ENCODE measurements at regions not wholly inside any gene's neighbourhood (a gene's known extent, or its start where the extent isn't known, plus 50 kb on each side); places are given as distances from the start of the nearest gene placed in this dataset.
"Not testable (repeated sequence)": the region's sequence is repeated elsewhere in the genome, so short reads cannot be mapped to it uniquely, and the experiment has no call there.

DNA sequence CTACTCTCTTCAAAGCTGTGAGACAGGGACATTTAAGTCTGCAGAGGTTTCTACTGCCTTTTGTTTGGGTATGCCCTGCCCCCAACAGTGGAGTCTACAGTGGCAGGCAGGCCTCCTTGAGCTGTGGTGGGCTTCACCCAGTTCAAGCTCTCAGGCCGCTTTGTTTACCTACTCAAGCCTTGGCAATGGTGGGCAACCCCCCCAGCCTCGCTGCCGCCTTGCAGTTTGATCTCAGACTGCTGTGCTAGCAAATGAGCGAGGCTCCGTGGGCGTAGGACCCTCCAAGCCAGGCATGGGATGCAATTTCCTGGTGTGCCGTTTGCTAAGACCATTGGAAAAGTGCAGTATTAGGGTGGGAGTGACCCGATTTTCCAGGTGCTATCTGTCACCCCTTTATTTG, 310.5 kb upstream of the CFAP20DC start:
- TF ChIP-seq, protein P1, sequence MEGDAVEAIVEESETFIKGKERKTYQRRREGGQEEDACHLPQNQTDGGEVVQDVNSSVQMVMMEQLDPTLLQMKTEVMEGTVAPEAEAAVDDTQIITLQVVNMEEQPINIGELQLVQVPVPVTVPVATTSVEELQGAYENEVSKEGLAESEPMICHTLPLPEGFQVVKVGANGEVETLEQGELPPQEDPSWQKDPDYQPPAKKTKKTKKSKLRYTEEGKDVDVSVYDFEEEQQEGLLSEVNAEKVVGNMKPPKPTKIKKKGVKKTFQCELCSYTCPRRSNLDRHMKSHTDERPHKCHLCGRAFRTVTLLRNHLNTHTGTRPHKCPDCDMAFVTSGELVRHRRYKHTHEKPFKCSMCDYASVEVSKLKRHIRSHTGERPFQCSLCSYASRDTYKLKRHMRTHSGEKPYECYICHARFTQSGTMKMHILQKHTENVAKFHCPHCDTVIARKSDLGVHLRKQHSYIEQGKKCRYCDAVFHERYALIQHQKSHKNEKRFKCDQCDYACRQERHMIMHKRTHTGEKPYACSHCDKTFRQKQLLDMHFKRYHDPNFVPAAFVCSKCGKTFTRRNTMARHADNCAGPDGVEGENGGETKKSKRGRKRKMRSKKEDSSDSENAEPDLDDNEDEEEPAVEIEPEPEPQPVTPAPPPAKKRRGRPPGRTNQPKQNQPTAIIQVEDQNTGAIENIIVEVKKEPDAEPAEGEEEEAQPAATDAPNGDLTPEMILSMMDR (IDR thresholded peaks at IDR 0.05; ENCODE audit: insufficient read depth, low read length) = not testable (repeated sequence)
- TF ChIP-seq POLR2AphosphoS5 (IDR thresholded peaks at IDR 0.05; ENCODE audit: low read depth) = not testable (repeated sequence)
- TF ChIP-seq, protein P2, sequence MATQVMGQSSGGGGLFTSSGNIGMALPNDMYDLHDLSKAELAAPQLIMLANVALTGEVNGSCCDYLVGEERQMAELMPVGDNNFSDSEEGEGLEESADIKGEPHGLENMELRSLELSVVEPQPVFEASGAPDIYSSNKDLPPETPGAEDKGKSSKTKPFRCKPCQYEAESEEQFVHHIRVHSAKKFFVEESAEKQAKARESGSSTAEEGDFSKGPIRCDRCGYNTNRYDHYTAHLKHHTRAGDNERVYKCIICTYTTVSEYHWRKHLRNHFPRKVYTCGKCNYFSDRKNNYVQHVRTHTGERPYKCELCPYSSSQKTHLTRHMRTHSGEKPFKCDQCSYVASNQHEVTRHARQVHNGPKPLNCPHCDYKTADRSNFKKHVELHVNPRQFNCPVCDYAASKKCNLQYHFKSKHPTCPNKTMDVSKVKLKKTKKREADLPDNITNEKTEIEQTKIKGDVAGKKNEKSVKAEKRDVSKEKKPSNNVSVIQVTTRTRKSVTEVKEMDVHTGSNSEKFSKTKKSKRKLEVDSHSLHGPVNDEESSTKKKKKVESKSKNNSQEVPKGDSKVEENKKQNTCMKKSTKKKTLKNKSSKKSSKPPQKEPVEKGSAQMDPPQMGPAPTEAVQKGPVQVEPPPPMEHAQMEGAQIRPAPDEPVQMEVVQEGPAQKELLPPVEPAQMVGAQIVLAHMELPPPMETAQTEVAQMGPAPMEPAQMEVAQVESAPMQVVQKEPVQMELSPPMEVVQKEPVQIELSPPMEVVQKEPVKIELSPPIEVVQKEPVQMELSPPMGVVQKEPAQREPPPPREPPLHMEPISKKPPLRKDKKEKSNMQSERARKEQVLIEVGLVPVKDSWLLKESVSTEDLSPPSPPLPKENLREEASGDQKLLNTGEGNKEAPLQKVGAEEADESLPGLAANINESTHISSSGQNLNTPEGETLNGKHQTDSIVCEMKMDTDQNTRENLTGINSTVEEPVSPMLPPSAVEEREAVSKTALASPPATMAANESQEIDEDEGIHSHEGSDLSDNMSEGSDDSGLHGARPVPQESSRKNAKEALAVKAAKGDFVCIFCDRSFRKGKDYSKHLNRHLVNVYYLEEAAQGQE (IDR thresholded peaks at IDR 0.05; ENCODE audit: insufficient replicate concordance, low read depth) = not testable (repeated sequence)

All from HL-60 (cell line).